HG03196 (cell line): ENCODE measurements at regions not wholly inside any gene's neighbourhood (a gene's known extent, or its start where the extent isn't known, plus 50 kb on each side); places are given as distances from the start of the nearest gene placed in this dataset.
"Not testable (repeated sequence)": the region's sequence is repeated elsewhere in the genome, so short reads cannot be mapped to it uniquely, and the experiment has no call there.

Experiments
- ATAC-seq: cut with Tn5 transposase; IDR thresholded peaks from one replicate; pipeline ENCODE4 v1.9.1; 2021; ENCODE audit not compliant: unreplicated experiment

- ATAC-seq = no peak
Measured at GRCh38 chr5:104372376-104372775, 809.8 kb upstream of the NUDT12 start.

DNA sequence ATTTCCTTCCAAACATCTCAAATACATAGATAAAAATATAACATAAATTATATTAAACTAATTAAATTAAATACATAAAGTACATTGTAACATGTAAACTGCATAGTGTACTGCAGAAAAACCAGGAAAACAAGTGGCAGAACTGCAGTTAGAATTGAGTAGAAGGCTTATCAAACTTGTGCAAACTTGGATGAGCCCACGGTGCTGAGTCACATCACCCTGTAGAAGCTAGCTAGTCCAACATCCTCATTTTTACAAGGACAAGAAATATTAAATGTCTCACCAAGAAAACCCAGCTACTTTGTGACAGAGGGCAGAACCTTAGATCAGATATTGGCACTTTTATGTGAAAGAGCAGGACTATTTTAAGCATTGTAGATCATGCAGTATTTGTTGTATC is 807.9 kb upstream of the NUDT12 start:
- ATAC-seq = no peak

GRCh38 chr5:104367978-104368377 is 805.4 kb upstream of the NUDT12 start:
- no peak for ATAC-seq

GRCh38 chr5:104363567-104363966 is 801.0 kb upstream of the NUDT12 start:
- ATAC-seq = no peak

DNA sequence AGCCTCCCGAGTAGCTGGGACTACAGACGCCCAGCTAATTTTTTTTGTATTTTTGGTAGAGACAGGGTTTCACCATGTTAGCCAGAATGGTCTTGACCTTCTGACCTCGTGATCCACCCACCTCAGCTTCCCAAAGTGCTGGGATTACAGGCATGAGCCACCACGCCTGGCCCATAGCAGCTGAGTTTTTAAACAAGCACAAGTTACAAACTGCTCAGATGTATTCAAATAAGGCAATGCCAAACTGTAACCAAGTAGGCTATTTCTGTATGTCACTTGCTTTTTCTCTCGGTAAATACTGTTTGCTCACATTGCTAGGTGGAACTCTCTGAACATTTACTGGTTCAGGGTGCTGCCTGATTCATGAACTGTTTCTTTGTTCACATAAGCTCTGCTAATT is 799.3 kb upstream of the NUDT12 start:
- no peak for ATAC-seq

DNA sequence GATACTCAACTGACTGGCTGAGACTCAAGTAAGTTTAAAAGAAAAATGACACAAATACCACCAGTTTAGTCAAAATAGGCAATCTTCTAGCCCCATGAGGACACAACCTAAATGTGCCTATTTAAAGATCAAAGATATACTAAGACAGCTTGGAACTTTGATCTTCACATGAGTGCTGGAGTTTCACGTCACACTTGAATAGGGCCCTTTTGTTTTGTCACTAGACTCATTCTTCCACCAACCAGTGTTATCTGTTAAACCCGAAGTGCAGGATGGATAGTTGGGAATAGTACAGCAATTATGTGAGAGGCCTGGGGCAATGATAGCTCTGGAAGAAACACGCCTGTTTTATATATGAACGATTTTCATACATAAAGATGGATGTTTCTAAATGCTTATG is 792.8 kb upstream of the NUDT12 start:
- no peak for ATAC-seq

GRCh38 chr5:104353371-104353770 is 790.8 kb upstream of the NUDT12 start:
- no peak for ATAC-seq

DNA sequence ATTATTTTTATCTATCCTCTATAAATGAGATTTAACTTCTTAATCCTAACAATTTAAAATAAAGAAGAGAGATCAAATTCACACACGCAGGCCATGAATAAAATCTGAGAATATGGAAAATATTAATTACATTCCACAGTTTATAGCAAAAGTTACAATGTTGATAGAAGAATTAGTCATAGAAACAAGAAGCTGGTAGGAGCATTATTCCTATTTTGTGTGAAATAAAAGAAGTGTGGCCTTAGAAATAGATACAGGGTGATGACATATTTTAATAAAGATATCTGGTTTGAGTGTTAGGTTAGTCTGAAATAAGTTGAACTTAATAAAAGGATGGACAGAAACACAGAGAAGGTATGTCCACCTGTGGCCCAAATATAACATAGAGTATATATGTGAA is 790.4 kb upstream of the NUDT12 start:
- ATAC-seq = no peak

DNA sequence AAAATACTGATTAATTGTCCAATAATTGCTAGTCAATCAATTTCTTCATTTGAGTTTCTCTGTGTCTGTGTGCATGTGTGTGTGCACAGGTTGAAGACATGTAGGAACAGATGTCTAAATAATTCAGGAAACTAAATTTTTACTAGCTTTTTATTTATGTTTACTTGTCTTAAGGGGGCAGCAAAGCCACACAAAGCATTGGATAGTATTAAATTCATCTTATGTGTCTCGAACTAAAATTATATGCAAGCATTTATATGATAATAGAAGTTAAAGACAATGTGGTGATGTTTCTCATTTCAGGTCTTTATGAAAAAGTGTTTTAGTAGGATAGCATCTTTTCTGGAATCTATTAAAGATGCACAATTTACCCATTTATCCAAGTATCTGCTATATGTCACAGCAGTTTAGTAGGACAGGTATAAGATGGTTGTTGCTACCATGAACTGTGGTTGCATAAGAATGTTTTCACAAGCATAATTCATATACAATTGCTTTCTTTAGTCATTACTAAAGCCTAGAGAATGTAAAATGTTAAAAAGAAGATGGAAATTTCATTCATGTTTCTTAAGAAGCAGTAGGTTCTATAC is 784.6 kb upstream of the NUDT12 start:
- ATAC-seq = no peak

- no peak for ATAC-seq
Measured at GRCh38 chr5:104345222-104346016, 782.8 kb upstream of the NUDT12 start.

GRCh38 chr5:104344809-104345208 is 782.2 kb upstream of the NUDT12 start:
- ATAC-seq = no peak

DNA sequence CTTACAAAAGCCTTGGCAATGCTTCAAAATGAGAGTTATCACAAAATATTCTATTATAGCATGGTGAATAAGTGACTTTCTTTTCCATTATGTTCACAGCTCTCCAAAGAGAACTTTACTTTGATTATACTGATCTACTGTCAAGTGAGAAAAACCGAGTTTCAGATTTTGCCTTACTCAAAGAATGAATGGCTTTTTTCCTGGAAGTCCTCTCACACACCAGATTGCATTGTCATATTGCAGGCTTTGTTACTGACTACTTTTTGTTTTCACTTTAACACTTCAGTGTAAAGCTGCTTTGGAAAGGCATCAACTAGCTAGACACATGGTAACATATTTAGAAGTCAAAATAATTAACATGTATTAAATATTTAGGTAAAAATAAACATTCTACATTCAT is 765.2 kb upstream of the NUDT12 start:
- ATAC-seq = no peak

DNA sequence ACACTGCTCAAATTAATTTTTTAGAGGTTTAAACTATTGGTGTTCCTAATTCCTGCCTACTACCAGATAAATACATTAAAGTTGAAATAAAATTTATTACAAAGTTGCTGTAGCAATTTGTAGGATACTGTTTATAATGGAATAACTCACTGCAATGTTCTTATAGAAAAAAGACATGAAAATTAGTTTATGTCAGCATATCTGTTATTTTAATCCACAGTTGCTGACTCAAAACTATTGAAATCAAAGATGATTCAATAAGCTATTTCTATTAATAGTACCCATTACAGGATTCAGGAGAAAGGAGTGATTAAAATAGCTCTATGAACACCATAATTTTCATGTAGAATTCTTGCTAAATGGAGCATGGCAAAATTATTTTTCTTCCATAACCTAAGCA is 764.4 kb upstream of the NUDT12 start:
- no peak for ATAC-seq

DNA sequence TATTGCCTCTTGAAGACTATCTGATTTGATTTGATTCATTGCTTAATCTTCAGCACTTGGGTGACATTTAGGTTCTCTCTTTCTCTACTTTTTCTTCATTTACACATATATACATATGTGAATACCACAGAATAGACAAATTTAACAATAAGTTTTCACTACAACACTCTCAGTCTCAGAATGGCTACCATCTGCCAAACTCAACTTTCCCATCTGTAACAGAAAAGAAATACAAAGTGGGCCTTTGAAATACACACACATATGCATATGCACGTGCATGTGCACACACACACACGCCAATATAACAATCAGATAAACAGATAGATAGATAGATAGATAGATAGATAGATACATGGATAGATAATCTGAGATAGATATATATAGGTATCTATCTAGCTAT is 762.8 kb upstream of the NUDT12 start:
- no peak for ATAC-seq

GRCh38 chr5:104316676-104317075 is 754.1 kb upstream of the NUDT12 start:
- ATAC-seq = not testable (repeated sequence)

DNA sequence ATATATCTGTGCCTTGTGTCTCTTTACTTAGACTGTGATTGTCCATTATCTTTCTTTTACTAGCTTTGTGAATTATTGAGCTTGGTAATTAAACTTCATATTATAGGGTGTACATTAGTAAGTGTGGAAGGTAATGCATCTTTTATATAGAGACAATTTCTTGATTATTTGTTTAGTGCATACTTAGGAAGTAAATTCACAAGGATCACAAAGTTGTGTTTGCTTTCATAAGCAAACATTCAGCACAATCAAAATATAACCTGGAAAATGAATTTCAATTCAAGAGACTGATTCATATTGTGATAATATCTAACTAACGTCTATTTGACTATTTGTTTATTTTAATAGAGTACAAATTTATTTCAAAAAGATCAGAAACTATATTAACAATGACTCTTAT is 749.9 kb upstream of the NUDT12 start:
- no peak for ATAC-seq

- ATAC-seq = no peak
Measured at GRCh38 chr5:104305602-104306001, 743.0 kb upstream of the NUDT12 start.

DNA sequence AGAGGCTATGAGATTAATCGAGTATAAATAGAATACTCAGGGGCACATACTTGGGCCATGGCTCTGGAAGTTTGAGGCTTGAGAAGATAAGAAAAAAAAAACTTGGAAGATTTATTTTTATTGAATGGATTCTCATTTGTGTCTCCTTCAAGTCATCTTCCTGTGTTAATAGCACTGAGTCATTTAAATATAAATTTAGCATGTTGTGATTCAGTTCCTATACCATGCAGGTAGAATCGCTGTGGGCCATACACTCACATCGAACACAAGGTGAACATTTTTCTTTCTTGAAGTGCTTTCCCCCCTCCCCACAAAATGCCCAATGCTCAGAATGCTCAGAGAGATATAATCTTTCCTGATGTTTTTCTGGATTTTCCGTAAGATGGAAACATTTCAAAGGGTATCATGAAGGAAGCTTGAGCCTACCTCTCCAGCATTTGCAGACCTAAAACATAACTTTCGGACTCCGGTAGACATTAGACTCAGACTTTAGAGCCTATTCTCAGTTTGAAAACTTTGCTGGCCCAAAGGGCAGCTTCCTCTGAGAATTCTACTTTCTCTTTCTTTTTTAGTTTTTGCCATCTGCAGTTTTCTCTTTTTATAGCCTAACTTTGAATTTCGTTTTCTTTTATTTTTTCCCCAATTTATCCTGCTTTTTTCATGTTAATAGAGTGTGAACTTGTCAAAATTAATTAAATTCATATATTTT is 737.6 kb upstream of the NUDT12 start:
- no peak for ATAC-seq

- ATAC-seq = no peak
Measured at GRCh38 chr5:104298518-104298917, 735.9 kb upstream of the NUDT12 start.

DNA sequence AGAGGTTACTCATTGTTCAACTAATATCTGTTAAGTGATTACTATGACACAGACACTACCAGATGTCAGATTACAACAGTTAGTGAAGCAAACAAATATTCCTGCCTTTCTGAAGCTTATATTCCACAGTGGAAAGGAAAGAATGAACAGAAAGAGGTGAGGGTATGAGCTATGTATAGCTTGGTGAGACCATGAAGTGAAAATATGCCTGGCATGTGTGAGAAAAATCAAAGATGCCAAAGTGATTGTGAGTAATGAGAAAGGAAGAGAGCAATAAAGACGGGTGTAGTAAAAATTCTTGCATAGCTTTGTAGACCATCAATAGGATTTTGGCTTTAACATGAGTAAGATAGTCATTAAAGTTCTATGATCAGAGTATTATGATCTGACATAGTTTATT is 734.5 kb upstream of the NUDT12 start:
- ATAC-seq = no peak

GRCh38 chr5:104295991-104296390 is 733.4 kb upstream of the NUDT12 start:
- ATAC-seq = no peak

DNA sequence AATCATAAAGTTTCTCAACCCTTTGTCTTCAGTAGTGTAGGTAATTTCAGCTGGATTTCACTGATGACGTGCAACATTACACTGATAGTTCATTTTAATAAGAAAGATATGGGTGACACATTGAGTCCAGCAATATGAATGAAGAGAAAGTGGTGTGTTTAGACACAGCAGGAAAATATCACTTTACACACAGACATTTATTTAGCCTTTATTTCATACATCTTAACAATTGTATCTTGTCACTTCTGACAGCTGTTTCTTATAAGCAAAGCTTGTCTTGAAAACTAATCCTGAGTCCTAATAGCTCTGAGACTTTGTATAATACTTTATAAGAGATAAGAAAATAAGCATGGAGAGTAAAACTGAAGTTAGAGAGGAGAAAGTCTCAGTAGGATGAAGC is 720.5 kb upstream of the NUDT12 start:
- no peak for ATAC-seq
